ENCODE measurements at regions not wholly inside any gene's neighbourhood (a gene's known extent, or its start where the extent isn't known, plus 50 kb on each side); places are given as distances from the start of the nearest gene placed in this dataset.
"Not testable (repeated sequence)": the region's sequence is repeated elsewhere in the genome, so short reads cannot be mapped to it uniquely, and the experiment has no call there.

DNA sequence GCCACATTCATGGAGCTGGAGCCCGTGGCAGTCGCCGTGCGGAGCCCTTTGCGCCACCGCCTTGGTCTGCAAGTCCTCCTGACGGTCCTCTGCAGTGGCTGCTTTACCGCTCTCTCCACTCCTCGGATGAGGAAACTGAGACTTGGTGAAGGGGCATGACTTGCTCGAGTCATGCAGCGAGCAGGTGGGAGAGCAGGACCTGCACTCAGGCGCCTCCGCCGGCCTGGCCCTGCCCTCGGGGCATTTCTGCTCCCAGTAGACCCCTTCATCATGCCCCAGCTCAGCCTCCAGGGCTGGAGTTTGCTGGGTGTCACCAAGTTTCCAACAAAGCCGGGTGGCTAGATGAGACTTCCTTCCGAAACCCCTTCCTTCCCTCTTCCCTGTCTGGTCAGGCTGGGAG is 100.0 kb upstream of the TARDBP start:
- DNase-seq (ENCODE audit: low spot score) = peak; percentile 42

- peak; percentile 22 for DNase-seq (ENCODE audit: low spot score)
Observed at GRCh38 chr1:10914056-10914455, 98.4 kb upstream of the TARDBP start.

DNA sequence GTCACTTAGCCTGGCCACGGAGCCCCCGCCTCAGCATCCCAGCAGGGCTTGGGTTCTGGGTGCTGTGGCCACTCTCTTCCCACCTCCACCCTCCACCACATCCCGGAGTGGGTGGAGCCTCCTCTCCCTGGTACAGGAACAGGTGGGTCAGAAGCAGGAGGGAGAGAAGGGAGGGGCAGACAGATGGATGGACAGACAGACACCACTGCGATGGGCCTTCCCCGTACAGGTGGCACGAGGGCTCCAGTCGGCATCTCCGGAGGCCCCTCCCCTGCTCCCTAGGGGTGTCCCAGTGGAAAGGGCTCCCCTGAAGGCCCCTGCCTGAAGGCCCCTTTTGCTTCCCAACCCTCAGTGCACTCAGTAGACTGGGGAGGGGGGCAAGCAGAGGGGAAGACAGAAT is 96.9 kb upstream of the TARDBP start:
- DNase-seq (ENCODE audit: low spot score) = peak; percentile 33

- DNase-seq (ENCODE audit: low spot score) = peak; percentile 36
Observed at GRCh38 chr1:10916311-10916710, 96.1 kb upstream of the TARDBP start.

DNA sequence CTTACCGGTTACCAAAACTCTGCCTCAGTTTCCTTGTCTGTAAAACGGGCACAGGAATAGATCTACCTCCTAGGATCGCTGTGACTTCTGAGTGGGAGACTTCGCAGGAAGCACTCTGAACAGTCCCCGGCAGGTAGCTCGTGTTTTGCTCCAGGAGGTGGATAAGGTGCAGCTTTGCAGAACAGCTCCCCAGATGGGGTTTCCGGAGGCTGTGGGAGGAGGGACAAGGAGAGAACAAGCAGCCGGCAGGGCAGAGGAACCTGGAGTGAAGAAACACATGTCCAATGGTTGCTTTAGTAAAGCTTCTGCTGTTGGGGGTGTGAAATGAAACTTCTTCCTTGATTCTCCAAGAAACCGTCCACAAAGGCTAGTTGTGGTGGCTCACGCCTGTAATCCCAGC is 95.5 kb upstream of the TARDBP start:
- DNase-seq (ENCODE audit: low spot score) = peak; percentile 46

- peak; percentile 2 for DNase-seq (ENCODE audit: low spot score)
Observed at GRCh38 chr1:10917513-10918454, 94.7 kb upstream of the TARDBP start.

DNA sequence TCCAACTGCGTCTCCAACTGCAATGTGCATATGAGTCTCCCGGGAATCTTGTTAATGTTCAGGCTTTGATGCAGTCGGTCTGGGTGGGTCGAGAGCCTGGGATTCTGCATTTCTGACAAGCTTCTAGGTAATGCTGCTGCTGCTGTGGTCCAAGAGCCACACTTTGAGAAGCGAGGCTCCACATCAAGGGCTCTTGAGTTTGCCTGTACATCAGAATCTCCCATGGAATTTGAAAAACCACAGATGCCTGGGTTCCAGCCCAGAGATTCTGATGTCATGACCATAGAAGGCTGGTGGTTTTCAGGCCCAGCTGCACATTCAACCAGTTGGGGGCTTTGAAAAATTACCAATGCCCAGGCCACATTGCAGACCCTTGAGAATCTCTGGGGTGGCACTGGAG is 93.9 kb upstream of the TARDBP start:
- no peak for DNase-seq (ENCODE audit: low spot score)

- no peak for DNase-seq (ENCODE audit: low spot score)
Observed at GRCh38 chr1:10920063-10920626, 92.3 kb upstream of the TARDBP start.

- DNase-seq (ENCODE audit: low spot score) = not testable (repeated sequence)
Observed at GRCh38 chr1:10922315-10923060, 90.0 kb upstream of the TARDBP start.

DNA sequence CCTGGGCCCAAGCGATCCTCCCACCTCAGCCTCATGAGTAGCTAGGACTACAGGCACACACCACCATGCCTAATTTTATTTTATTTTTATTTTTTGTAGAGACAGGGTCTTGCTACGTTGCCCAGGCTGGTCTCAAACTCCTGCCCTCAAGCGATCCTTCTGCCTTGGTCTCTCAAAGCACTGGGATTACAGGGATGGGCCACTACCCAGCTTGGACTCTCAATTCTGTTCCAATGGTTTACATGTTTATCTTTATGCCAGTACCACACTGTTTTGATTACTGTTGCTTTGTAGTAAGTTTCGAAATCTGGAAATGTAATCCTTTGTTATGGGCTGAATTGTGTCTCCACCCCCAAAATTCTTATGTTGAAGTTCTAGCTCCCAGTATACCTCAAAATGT is 88.4 kb upstream of the TARDBP start:
- no peak for DNase-seq (ENCODE audit: low spot score)

DNA sequence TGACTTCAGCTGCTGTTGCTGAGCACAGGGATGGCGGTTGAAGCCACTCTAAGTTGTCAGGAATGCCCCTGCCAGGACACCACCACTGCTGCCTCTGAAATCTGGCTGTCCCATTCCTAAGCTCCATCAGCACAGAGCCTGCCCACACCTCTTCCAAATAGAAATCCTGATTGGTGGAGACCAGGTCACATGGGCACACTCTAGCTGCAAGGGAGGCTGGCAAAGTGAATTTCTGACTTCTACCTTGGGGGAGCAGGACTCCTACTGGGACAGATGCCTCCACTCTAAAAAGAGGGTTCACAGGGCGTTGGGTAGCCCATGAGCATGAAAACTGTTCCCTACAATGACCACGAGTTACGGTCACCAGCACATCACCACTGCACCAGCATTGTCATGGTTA is 83.8 kb upstream of the TARDBP start:
- DNase-seq (ENCODE audit: low spot score) = no peak

GRCh38 chr1:10932088-10932487 is 80.4 kb upstream of the TARDBP start:
- no peak for DNase-seq (ENCODE audit: low spot score)

DNA sequence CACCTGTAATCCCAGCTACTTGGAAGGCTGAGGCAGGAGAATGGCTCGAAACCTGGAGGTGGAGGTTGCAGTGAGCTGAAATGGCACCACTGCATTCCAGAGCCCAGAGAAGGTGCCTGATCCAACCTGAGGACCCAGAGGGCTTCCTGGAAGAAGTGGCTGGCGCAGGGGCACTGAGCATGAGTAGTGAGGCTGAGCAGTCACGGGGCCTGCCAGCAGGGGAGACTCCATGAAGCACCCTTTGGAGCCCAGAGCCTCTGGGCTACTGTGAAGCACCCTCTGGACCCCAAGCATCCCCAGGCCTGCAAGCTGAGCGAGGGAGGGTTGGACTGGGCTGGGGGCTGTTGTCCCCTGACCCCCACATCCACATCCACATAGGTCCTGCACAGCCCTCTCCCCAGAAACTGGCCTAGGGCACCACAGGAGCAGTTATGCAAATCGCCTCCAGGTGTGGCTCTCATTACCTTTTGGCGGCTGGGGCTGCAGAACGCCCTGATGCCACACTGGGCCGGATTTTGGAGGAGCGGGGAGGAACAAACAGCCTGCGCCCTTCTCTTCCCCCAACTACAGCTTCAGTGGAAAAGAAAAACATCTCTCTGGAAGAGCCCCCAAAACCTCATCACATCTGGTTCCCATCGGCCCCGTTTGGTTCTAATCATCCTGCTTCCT is 78.2 kb upstream of the TARDBP start:
- no peak for DNase-seq (ENCODE audit: low spot score)

DNA sequence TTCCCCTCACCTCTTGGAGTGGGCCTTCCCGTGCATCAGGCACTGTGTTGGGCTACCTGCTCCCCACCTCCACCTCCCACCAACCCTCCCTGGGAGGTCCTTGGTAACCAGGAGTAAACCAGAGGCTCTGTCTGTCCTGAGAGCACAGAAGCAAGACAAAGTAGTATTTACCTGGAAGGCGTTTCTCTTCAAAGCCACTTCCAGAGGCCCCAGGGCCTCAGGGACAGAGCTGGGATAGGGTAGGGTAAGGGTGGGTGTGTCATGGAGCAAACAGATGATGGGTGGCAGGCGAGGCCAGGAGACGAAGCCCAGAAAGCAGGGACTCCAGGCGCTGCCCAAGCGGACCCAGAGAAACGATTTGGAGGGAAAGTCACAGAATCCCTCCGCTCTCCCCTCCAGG is 77.2 kb upstream of the TARDBP start:
- no peak for DNase-seq (ENCODE audit: low spot score)

- DNase-seq (ENCODE audit: low spot score) = no peak
Observed at GRCh38 chr1:10935724-10936123, 76.7 kb upstream of the TARDBP start.

- DNase-seq (ENCODE audit: low spot score) = no peak
Observed at GRCh38 chr1:10936998-10937901, 75.2 kb upstream of the TARDBP start.

- DNase-seq (ENCODE audit: low spot score) = no peak
Observed at GRCh38 chr1:10938741-10939417, 73.6 kb upstream of the TARDBP start.

DNA sequence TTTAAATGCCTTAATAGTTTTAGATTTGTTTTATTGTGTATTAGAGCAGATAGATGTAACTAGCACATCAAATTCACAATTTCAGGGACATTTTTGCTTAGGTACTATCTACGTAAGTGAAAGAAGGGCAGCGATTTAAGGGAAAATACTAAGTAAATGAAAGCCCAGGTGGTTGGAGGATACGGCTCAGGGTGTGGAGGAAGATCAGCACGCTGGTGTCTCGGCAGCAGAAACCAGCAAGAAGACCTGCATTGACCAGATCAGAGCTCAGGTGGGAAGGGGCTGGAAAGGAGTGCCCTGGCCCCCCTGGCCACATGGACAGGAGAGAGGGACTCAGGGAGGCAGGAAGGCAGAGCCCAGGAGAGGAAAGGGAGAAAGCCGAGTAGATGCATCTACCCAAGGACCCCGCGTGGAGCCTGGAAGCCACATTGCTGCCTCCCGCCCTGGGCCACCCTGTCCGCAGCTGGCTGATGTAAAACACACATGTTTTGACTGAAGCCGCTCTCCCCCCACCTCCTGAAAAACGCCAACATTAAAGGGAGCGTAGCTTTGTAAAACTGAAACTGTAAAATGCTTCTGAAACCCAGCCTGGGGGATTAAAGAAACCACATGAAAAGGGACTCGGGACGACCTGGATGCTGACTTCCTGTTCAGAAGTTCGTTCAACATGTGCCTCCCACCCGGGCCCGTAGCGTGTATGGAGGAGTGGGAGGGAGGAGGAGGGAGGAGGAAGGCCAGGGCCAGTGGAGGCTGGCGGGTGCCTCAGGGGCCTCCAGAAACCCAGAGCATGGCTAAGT is 72.6 kb upstream of the TARDBP start:
- DNase-seq (ENCODE audit: low spot score) = no peak

GRCh38 chr1:10940451-10940804 is 72.0 kb upstream of the TARDBP start:
- no peak for DNase-seq (ENCODE audit: low spot score)

DNA sequence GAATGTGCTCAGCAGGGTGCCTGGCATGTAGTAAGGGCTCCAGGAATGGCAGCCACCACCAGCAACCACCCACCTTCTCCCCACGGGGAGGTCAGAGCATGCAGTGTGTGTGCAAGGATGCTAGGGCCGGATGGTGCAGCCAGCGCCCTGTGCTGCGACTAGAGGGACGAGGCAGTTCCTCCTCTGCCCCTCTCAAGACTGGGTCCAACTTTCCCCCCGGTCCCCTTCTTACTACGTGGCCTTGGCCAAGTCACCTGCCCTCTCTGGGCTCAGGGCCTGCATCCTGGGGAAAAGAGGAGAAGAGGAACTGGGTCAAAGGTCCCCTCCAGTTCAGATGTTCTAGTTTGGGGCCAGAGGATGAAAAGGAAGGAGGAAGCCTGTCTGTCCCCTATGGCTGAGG is 71.6 kb upstream of the TARDBP start:
- no peak for DNase-seq (ENCODE audit: low spot score)
